ENCODE measurements at regions not wholly inside any gene's neighbourhood (a gene's known extent, or its start where the extent isn't known, plus 50 kb on each side); places are given as distances from the start of the nearest gene placed in this dataset.

DNA sequence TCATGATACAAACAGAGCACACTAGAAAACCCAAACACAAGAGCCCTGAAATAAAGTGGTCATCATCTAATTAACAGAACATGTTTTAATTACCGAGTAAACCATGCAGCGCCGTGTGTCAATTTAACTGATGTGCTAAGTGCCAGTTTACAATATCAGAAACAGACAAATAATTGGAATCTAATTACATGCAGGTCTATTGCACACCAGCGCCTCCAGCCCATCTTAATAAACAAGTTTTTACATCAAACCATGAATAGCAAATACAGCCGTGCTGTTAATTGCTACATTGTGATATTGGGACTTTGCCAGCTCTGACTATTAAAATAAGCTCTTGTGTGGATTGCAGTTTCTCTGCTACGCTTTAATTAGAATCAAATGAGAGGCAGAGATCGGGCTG is 510.2 kb upstream of the MDFIC2 start:
- Mint-ChIP-seq H3K36me3 (ENCODE audit: low read depth) (no peaks in the 10 kb centered on the region), H3K27ac (no peak overlapping the region), H3K4me3 (no peak overlapping the region), H3K4me1 (peaks cover 30% of the 10 kb centered on the region), H3K9me3 (peaks cover 7% of the 10 kb centered on the region), H3K27me3 (ENCODE audit: low read depth, poor library complexity) (peaks cover 3% of the 10 kb centered on the region)
- TF ChIP-seq, protein P1, sequence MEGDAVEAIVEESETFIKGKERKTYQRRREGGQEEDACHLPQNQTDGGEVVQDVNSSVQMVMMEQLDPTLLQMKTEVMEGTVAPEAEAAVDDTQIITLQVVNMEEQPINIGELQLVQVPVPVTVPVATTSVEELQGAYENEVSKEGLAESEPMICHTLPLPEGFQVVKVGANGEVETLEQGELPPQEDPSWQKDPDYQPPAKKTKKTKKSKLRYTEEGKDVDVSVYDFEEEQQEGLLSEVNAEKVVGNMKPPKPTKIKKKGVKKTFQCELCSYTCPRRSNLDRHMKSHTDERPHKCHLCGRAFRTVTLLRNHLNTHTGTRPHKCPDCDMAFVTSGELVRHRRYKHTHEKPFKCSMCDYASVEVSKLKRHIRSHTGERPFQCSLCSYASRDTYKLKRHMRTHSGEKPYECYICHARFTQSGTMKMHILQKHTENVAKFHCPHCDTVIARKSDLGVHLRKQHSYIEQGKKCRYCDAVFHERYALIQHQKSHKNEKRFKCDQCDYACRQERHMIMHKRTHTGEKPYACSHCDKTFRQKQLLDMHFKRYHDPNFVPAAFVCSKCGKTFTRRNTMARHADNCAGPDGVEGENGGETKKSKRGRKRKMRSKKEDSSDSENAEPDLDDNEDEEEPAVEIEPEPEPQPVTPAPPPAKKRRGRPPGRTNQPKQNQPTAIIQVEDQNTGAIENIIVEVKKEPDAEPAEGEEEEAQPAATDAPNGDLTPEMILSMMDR (IDR thresholded peaks at IDR 0.05): no peak
- DNase-seq: no peak

DNA sequence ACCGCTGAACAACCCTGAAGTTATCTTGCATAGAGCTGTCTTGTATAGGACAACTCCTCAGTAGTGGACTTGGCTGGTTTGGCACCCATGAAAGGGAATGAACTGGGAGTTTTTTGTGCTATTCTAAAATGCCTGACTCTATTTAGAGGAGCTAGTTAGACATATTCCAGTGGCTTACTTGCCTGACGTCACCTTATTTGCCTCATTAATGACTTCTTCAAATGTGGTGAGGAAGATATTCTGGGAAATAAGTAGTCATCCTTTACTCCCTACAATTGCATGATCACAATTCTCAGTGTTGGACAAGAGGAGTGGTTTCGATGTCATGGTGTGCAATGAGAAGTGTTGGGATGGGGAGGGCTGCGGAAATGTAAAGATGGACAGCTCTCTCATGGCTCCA is 509.2 kb upstream of the MDFIC2 start:
- peaks cover 3% of the 10 kb centered on the region for H3K27me3 Mint-ChIP-seq (ENCODE audit: low read depth, poor library complexity)
- H3K4me1 Mint-ChIP-seq: peaks cover 30% of the 10 kb centered on the region
- H3K36me3 Mint-ChIP-seq (ENCODE audit: low read depth): no peaks in the 10 kb centered on the region
- no peak overlapping the region for H3K4me3 Mint-ChIP-seq
- H3K27ac Mint-ChIP-seq: no peak overlapping the region
- TF ChIP-seq, protein P1 (IDR thresholded peaks at IDR 0.05): no peak
- H3K9me3 Mint-ChIP-seq: peaks cover 17% of the 10 kb centered on the region
- no peak for DNase-seq

DNA sequence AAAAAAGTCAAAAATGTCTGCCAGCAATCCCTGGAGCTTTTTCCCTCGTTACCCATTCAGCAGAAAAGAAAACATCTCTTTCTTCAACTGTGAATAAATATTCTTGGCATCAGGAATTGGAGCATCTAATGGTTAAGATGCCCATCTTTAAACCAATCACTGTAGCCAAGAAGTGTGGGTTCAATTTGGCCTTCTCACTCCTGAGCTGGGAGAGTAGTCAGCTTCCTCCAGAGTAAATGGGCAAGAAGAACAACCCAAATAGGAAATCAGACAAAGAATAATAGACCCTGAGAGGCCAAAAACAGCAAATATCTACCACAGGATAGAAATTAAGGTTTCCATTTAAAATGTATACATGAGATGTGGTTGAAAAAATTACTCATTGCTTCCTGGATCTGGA is 508.0 kb upstream of the MDFIC2 start:
- DNase-seq: no peak
- H3K9me3 Mint-ChIP-seq: peaks cover 20% of the 10 kb centered on the region
- no peaks in the 10 kb centered on the region for H3K36me3 Mint-ChIP-seq (ENCODE audit: low read depth)
- no peak overlapping the region for H3K27ac Mint-ChIP-seq
- H3K4me3 Mint-ChIP-seq: no peak overlapping the region
- no peaks in the 10 kb centered on the region for H3K27me3 Mint-ChIP-seq (ENCODE audit: low read depth, poor library complexity)
- peaks cover 29% of the 10 kb centered on the region for H3K4me1 Mint-ChIP-seq
- TF ChIP-seq, protein P1 (IDR thresholded peaks at IDR 0.05): no peak

DNA sequence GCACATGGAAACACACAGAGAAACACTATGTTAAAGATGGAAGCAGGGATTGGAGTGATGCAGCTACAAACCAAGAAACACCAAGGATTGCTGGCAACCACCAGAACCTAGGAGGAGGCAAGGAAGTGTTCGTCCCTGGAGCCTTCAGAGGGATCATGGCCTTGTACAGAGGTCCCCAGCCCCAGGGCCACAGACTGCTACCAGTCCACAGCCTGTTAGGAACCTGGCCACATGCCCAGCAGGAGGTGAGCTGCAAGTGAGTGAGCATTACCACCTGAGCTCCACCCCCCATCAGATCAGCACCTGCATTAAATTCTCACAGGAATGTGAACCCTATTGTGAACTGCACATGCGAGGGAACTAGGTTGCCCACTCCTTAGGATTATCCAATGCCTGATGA is 505.7 kb upstream of the MDFIC2 start:
- DNase-seq: no peak
- Mint-ChIP-seq H3K4me3 (no peak overlapping the region), H3K36me3 (ENCODE audit: low read depth) (no peaks in the 10 kb centered on the region), H3K27ac (no peak overlapping the region), H3K4me1 (peaks cover 7% of the 10 kb centered on the region), H3K9me3 (peaks cover 20% of the 10 kb centered on the region), H3K27me3 (ENCODE audit: low read depth, poor library complexity) (no peaks in the 10 kb centered on the region)
- TF ChIP-seq, protein P1 (IDR thresholded peaks at IDR 0.05): no peak

DNA sequence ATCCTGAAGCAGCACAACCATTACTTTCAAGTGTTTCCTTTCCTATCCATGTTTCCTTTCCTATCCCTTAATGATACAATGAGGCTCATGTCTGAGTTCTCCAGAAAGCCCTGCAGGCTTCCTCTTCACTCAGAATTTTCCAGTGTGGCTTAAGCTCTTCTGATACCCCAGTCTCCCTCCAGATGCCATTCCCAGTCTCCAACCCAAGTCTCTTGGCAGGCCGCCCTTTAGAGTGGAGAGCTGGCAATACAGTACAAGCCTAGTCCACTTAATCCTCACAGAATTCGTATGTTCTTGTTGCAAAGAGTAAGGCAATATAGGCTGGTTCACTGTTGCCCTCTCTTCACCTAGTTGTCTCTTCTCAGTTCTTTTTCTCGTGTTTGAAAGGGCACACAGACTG is 503.9 kb upstream of the MDFIC2 start:
- H3K4me1 Mint-ChIP-seq: peaks cover 5% of the 10 kb centered on the region
- no peaks in the 10 kb centered on the region for H3K36me3 Mint-ChIP-seq (ENCODE audit: low read depth)
- no peak overlapping the region for H3K4me3 Mint-ChIP-seq
- TF ChIP-seq, protein P1 (IDR thresholded peaks at IDR 0.05): no peak
- H3K27ac Mint-ChIP-seq: no peak overlapping the region
- H3K27me3 Mint-ChIP-seq (ENCODE audit: low read depth, poor library complexity): peaks cover 3% of the 10 kb centered on the region
- peaks cover 20% of the 10 kb centered on the region for H3K9me3 Mint-ChIP-seq
- no peak for DNase-seq

DNA sequence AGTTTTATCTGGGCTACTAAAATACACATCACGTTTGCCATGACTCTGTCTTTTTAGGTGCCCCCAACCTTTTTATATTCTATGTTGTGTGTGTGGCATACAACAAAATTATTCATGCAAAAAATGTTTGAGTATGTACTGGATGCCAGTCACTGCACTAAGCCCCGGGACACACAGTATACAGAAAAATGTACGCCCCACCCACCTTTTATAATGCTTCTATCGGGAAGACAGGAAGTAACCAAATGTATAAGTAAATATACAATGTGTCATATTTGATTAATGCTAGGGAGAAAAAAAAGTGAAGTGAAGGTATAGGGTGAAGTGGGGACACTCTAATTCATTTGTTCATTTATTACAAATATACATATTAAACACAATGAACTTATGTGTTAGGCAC is 503.4 kb upstream of the MDFIC2 start:
- TF ChIP-seq, protein P1 (IDR thresholded peaks at IDR 0.05): no peak
- Mint-ChIP-seq H3K36me3 (ENCODE audit: low read depth) (no peaks in the 10 kb centered on the region), H3K4me1 (peaks cover 5% of the 10 kb centered on the region), H3K27ac (no peak overlapping the region), H3K9me3 (peaks cover 20% of the 10 kb centered on the region), H3K4me3 (no peak overlapping the region), H3K27me3 (ENCODE audit: low read depth, poor library complexity) (peaks cover 3% of the 10 kb centered on the region)
- DNase-seq: no peak
